Effector memory CD4-positive, alpha-beta T cell (primary cell): ENCODE measurements at regions not wholly inside any gene's neighbourhood (a gene's known extent, or its start where the extent isn't known, plus 50 kb on each side); places are given as distances from the start of the nearest gene placed in this dataset.

Source experiments
- DNase-seq, 3 donors: peaks; one replicate each; pipeline ENCODE4 v3.0.0-alpha.2; 2020
- H3K27ac ChIP-seq: 2 replicates; pipeline ENCODE4 v1.7.0; 2013; ENCODE audit warnings: mild to moderate bottlenecking, low read length, moderate library complexity; ENCODE audit not compliant: insufficient read depth, poor library complexity, severe bottlenecking
- H3K27me3 ChIP-seq: replicated peaks from 2 replicates; pipeline ENCODE4 v1.7.0; 2013; ENCODE audit warnings: mild to moderate bottlenecking, low read length; ENCODE audit not compliant: insufficient read depth, control insufficient read depth, poor library complexity, severe bottlenecking
- H3K36me3 ChIP-seq: 2 replicates; pipeline ENCODE4 v1.7.0; 2013; ENCODE audit warnings: mild to moderate bottlenecking, low read length, moderate library complexity; ENCODE audit not compliant: control insufficient read depth, insufficient read depth
- H3K4me1 ChIP-seq: 2 replicates; pipeline ENCODE4 v1.7.0; 2013; ENCODE audit warnings: low read length, mild to moderate bottlenecking; ENCODE audit not compliant: control insufficient read depth, insufficient read depth, poor library complexity, severe bottlenecking
- H3K4me3 ChIP-seq: 2 replicates; pipeline ENCODE4 v1.7.0; 2013; ENCODE audit warnings: low read length, low read depth, mild to moderate bottlenecking; ENCODE audit not compliant: insufficient read depth, poor library complexity, severe bottlenecking
- H3K9me3 ChIP-seq: 2 replicates; pipeline ENCODE4 v1.7.0; 2013; ENCODE audit warnings: mild to moderate bottlenecking, low read length, moderate library complexity; ENCODE audit not compliant: control insufficient read depth

DNA sequence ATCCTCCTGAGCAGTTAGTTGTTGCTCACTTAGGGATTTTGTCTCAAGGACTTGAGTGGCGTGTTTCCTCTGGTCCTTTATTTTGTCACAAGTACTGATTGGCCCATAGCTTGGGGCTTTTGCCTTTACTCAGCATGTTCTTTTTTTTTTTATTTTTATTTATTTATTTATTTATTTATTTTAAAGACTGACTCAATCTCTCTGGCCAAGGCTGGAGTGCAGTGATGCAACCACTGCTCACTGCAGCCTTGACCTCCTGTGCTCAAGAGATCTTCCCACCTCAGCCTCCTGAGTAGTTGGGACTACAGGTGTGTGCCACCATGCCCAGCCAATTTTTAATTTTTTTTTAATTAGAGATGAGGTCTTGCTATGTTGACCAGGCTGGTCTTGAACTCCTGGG lies 223.9 kb upstream of the TPM1 start:
- H3K4me3 ChIP-seq = no peak overlapping the region
- H3K9me3 ChIP-seq = no peaks in the 10 kb centered on the region
- no peak overlapping the region for H3K27ac ChIP-seq
- no peak for DNase-seq
- no peaks in the 10 kb centered on the region for H3K27me3 ChIP-seq
- no peaks in the 10 kb centered on the region for H3K4me1 ChIP-seq
- no peaks in the 10 kb centered on the region for H3K36me3 ChIP-seq

DNA sequence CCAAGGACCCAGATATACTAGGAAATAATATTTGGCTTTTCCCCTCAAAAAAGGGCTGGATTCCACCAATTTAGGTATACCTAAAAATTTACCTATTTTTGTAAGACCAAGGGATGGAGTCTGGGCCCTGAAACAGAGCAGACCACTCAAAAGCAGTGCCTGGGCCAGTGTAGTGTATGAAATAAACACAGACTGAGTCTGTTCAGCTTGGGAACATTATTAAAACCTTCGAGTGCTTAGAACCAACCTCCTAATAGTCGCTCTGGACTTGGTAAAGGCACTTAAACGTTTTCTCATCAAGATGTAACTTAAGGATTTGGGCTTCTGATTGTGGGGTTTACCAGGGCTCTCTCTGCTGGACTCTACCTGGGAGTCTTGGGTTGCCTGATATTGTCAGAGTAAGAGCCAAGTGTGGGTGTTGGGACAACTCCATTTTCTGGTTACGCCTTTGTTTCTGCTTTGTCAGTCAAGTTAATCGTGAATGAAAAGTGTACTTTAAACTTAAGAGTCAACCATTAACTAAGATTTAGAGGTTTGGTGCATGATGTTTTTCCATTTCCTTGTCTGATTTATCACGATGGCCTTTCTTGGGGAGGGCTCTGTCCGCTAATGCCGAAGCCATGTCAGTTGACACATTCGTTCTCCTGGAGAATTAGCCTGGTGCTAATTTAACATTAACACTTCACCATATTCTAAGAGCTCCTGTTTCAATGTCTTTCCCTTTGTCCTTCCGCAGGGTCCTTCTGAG lies 221.0 kb upstream of the TPM1 start:
- Histone ChIP-seq H3K9me3 (no peaks in the 10 kb centered on the region), H3K27ac (no peak overlapping the region), H3K36me3 (no peaks in the 10 kb centered on the region), H3K4me3 (no peak overlapping the region), H3K4me1 (no peaks in the 10 kb centered on the region), H3K27me3 (no peaks in the 10 kb centered on the region)
- no peak for DNase-seq

DNA sequence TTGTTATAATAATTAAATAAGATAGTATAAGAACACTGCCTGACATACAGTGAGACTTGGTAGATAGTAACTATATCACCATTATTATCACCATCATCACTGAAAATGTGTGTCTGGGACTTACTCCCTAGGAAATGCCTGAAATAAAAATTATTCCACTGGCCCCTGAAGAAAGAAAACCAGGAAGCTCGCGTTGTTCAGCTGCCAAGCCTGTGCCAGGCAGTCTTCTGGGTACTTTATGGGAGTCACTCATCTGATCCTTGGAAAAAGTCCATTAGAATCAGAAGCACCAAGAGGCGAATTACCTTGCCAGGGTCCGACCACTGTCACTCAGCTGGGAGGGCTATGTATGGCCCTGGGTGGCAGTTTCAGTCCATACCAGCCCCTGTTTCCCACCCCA lies 220.3 kb upstream of the TPM1 start:
- Histone ChIP-seq H3K36me3 (no peaks in the 10 kb centered on the region), H3K4me1 (no peaks in the 10 kb centered on the region), H3K4me3 (no peak overlapping the region), H3K27ac (no peak overlapping the region), H3K27me3 (no peaks in the 10 kb centered on the region), H3K9me3 (no peaks in the 10 kb centered on the region)
- no peak for DNase-seq

DNA sequence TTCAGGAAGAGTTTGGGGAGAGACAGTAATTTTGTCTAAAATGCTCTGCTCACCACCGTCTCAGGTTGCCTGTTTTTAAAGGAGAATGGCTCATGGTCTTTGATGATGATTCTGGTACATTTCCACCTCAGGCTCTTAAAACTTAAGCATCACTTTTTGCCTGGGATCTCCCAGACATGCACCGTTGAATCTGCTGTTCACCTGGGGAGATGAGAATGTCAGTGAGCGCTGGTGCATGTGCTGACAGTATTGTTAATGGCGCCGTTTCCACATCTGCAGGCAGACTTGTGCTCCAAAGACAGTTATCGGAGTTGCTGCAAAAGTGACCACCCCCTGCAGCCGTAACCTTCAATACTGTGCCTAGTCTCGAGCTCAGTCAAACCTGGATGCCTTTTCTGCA lies 219.0 kb upstream of the TPM1 start:
- H3K27me3 ChIP-seq = no peaks in the 10 kb centered on the region
- H3K4me3 ChIP-seq = no peak overlapping the region
- no peaks in the 10 kb centered on the region for H3K36me3 ChIP-seq
- no peaks in the 10 kb centered on the region for H3K4me1 ChIP-seq
- DNase-seq = no peak
- H3K27ac ChIP-seq = no peak overlapping the region
- no peaks in the 10 kb centered on the region for H3K9me3 ChIP-seq

DNA sequence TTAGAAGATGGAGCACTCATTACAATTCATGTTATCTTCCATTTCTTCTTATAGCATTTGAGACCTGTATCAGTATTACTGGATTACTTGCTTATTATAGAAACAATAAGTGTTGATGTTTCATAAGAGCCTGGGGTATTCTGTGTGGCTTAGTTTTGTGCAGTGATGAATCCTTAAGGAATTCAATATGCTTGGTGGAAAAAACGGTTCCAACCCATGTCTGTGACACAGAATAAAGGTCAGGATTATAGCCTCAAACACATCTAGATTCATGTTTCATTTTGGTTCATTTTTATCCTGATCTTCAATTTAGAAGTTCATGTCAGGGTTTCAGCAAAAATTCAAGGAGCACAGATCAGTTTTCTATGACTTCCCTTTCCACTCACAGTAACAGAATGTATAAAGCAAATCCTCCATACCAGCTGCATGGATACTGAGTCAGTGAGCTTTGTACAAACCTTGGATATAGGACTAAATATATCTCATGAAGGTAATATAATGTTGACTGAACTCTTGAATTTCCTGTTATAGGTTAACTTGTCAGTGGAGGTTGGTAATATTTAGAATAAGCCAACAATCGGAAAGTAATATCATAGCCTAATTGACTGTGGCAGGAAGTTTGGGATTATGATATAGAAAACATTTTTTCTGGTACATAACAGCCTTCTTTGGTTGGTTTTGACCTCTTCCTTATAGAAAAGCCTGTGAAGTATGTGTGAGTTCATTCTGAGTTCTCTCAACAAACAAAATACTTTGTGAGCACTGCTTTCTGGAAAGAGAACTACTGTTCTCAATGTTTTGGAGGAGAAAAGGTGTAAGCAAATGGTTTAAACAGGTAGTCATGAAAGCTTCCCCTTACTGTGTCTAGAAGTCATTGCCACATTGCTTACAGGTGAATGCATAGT lies 218.2 kb upstream of the TPM1 start:
- Histone ChIP-seq H3K4me3 (no peak overlapping the region), H3K36me3 (no peaks in the 10 kb centered on the region), H3K27ac (no peak overlapping the region), H3K4me1 (no peaks in the 10 kb centered on the region), H3K9me3 (no peaks in the 10 kb centered on the region), H3K27me3 (no peaks in the 10 kb centered on the region)
- DNase-seq = no peak

DNA sequence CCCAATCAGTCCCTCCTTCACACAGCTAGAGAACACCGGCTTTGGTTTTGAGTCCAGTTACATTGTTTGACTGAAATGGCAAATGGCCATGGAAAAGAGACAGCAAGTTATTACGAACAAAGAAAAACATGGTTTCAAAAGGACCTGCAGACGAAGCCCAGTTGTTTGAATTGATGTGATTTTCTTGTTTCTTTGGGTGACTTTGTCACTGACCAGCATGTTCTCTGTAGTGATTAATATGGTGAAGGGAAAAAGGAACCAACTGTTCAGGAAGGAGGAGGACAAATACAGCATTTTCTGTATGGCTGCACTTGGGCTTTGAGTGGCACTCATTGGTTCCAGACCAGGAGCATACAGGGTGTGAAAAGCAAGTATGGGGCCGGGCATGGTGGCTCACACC lies 217.4 kb upstream of the TPM1 start:
- Histone ChIP-seq H3K27me3 (no peaks in the 10 kb centered on the region), H3K4me1 (no peaks in the 10 kb centered on the region), H3K36me3 (no peaks in the 10 kb centered on the region), H3K9me3 (no peaks in the 10 kb centered on the region), H3K4me3 (no peak overlapping the region), H3K27ac (no peak overlapping the region)
- no peak for DNase-seq

DNA sequence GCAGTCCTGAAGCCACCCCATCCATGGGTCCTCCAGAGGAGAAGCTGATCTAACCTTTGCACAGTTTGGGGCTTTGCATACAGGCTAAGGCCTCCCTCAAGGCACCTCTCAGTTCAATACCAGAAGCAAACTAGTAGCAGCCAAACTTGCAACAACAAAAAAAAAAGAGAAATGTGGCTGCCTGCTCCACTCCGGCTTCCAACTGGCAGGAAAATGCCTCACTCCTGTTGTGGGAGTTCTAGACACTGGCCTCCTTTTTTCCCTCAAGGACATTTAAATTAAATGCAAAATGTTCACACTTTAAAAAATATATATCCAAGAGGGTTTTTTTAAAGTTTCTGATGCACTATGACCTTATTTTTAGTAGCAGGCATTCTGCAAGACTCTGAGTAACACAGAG lies 216.0 kb upstream of the TPM1 start:
- no peaks in the 10 kb centered on the region for H3K4me1 ChIP-seq
- no peaks in the 10 kb centered on the region for H3K36me3 ChIP-seq
- H3K4me3 ChIP-seq = no peak overlapping the region
- no peaks in the 10 kb centered on the region for H3K27me3 ChIP-seq
- H3K9me3 ChIP-seq = no peaks in the 10 kb centered on the region
- no peak for DNase-seq
- H3K27ac ChIP-seq = no peak overlapping the region

DNA sequence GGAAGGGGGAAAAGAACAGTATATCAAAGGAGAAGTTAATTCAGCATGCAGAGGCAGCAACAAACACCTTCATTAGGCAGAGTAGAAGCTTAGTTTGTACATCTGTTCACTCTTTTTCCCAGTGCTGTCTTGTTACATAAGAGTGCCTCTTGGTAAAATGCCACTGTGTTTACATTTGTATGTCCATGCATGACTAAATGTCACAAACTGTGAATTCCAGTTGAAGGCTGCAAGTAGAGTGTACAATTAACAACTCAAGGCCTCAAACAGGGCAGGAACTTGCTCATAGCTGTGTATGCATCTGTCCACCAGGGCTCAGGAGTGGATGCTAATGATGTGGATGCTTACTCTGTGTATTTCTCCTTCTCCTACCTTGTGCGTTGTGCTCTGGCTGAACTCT lies 214.2 kb upstream of the TPM1 start:
- Histone ChIP-seq H3K4me3 (no peak overlapping the region), H3K9me3 (no peaks in the 10 kb centered on the region), H3K27ac (no peak overlapping the region), H3K36me3 (no peaks in the 10 kb centered on the region), H3K4me1 (no peaks in the 10 kb centered on the region), H3K27me3 (no peaks in the 10 kb centered on the region)
- no peak for DNase-seq

DNA sequence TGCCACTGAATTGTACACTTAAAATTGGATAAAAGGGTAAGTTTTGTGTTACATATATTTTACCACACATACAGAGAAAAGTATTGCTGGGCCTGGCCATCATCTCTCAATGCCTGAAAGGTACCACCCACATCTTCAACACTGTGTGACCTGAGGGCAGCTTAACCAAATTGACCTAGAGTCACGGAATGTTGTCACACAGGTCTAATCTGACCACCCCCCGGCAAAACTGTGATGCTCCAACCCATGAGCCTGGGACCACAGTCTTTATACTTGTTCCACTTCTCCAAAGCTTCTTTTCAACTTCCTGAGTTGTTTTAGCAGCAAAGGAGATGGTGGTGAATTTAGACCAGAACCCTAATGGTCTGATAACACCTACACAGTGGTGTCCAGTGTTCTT lies 210.3 kb upstream of the TPM1 start:
- Histone ChIP-seq H3K4me3 (no peak overlapping the region), H3K4me1 (no peaks in the 10 kb centered on the region), H3K36me3 (no peaks in the 10 kb centered on the region), H3K27me3 (no peaks in the 10 kb centered on the region), H3K27ac (no peak overlapping the region), H3K9me3 (no peaks in the 10 kb centered on the region)
- no peak for DNase-seq

DNA sequence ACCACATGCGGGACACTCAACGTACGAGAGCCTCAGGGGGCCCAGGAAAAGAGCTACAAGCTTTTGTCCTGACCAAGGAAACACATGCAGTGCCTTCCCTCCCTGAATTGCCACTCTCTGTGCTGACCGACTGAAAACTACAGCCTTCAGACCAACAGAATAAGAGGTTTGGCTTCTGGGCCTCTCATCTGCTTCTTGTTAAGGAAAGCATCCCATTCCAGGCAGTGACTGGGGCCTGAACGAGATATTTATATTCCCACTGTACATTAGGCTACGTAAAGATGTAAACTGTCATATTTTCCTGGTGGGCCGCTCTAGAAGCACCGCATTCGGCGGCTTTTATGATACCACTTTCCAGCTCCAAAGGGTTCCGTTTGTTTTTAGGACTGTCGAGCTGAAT lies 208.9 kb upstream of the TPM1 start:
- Histone ChIP-seq H3K4me3 (no peak overlapping the region), H3K4me1 (no peaks in the 10 kb centered on the region), H3K9me3 (no peaks in the 10 kb centered on the region), H3K27me3 (no peaks in the 10 kb centered on the region), H3K27ac (no peak overlapping the region), H3K36me3 (no peaks in the 10 kb centered on the region)
- DNase-seq = no peak
